Activated CD4-positive, alpha-beta T cell treated with anti-CD3 and anti-CD28 coated beads, Interleukin-2, Interleukin-6, amounts not matched to agents 100 ng/mL and 50 ng/mL, durations not matched to agents 16 hours and 8 hours (primary cell): ENCODE measurements at regions not wholly inside any gene's neighbourhood (a gene's known extent, or its start where the extent isn't known, plus 50 kb on each side); places are given as distances from the start of the nearest gene placed in this dataset.
"Not testable (repeated sequence)": the region's sequence is repeated elsewhere in the genome, so short reads cannot be mapped to it uniquely, and the experiment has no call there.

ENCODE experiments used
- DNase-seq: peaks from one replicate; pipeline ENCODE4 v3.0.0-alpha.2; 2020

DNA sequence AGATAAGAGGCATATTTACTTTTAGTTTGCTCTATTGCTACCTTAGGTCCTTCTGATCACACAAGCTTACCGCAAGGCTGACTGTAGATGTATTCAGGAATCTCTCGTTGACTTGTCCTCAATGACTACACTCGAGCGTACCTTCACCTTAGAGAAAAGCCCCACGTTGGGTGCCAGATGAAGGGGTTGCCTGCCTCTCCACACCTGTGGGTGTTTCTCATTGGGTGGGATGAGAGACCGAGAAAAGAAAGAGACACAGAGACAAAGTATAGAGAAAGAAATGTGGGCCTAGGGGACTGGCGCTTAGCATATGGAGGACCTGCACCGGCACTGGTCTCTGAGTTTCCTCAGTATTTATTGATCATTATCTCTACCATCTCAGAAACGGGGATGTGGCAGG, 51.8 kb downstream of the ASCL4 start:
- no peak for DNase-seq

DNA sequence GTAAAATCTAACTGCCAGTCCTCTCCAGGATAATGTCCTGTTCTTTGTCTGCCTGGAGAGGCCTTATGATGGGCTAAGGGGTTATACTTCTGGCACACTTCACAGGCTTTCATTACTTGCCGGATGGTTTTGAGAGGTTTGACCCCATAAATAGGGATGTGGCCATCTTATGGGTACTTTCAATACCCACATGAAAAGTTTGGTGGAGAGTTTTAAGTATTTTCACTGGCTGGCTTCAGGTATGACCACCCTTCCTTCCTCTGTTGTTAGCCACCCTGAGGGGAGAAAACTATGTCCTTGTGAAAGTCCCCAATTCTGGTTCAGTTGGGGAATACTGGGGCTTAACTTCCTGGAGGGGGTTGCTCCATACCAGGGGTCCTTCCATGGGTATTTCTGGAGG, 54.8 kb downstream of the ASCL4 start:
- DNase-seq = no peak

DNA sequence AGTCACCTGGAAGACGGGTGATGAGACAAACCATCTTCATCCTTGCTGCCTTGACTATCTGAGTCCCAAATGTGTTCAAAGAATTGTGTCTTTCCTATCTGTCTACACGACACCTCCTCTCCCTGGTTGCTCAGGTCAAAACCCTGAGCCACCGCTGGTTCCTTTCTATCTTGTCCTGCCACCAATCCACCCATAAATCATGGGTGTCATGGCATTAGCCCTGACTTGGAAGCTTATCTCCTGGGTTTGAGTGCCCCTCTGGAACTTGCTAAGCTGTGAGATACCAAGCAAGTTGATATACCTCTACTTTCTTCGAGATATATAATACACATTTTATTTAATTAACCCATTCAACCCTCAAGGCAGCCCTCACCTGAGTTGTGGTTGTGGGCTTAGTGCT, 57.9 kb downstream of the ASCL4 start:
- no peak for DNase-seq

GRCh38 chr12:107840186-107840585, 65.7 kb downstream of the ASCL4 start:
- DNase-seq = peak; percentile 6

GRCh38 chr12:107843351-107844311, 69.1 kb downstream of the ASCL4 start:
- no peak for DNase-seq

GRCh38 chr12:107844312-107844921, 69.9 kb downstream of the ASCL4 start:
- DNase-seq = no peak

GRCh38 chr12:107845226-107845979, 70.9 kb downstream of the ASCL4 start:
- no peak for DNase-seq

DNA sequence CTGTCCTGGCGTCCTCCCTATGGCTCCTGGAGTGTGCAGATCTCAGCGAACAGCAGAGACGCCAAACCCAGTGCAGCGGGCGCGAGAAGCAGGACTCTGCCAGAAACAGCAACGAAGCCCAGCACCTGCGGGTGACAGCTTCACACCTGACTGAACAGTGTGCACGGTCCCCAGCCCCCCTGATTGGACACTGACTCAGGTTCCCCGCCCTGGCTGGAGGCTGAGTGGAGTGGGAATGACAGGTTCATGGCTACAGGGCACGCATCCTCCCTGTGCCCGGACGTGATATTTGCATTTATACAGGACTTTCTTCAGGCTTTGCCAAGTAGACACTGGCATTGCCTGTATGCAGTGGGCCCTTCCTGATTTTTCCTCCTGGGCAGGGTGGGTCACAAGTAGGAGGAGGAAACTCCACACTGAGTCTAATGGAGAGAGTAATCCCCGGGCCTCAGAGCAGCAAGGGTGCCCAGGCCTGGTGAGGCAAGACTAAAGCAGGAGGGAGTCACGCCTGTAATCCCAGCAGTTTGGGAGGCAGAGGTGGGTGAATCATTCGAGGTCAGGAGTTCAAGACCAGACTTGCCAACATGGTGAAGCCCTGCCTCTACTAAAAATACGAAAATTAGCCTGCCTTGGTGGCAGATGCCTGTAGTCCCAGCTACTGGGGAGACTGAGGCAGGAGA, 71.6 kb downstream of the ASCL4 start:
- DNase-seq = no peak

DNA sequence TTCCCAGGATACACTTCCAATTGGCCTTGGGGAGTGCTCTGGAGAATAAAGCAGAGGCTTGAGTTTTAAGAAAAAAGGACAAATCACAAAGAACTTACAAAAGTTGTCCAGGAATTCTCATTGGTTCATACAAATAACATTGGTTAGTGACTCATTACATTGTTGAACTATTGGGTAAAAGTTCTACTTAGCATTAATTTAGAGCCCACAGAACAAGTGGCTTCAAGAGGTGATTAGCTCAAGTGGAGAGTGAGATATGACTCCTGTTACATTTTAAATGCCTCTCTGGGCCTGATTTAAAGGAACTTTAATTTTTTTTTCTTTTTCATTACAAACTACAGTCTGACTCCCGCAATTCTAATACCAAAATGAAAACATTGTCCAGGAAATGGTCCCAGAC, 72.9 kb downstream of the ASCL4 start:
- DNase-seq = no peak

GRCh38 chr12:107847830-107848229, 73.3 kb downstream of the ASCL4 start:
- no peak for DNase-seq

GRCh38 chr12:107853479-107853878, 79.0 kb downstream of the ASCL4 start:
- DNase-seq = no peak

DNA sequence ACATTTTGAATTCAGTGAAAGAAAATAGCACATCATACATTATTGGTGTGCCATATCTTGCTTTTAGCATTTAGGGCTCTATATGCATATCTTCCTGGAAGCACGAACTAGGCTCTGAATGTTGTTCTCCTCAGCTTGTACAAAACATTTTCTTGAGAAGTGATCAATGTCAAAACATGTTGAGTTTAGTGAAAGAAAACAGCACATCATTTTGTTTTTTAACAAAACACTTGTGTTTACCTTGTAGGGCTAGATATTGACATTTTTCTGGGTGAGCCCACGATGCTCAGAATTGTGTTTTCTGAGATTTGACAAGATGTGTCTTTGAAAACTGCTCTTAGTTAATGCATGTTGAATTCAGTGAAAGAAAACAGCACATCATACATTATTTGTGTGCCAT, 81.0 kb downstream of the ASCL4 start:
- DNase-seq = no peak

- DNase-seq = no peak
These were observed 81.6 kb downstream of the ASCL4 start for GRCh38 chr12:107856096-107856495.

- no peak for DNase-seq
These were observed 82.7 kb downstream of the ASCL4 start for GRCh38 chr12:107857191-107857590.

DNA sequence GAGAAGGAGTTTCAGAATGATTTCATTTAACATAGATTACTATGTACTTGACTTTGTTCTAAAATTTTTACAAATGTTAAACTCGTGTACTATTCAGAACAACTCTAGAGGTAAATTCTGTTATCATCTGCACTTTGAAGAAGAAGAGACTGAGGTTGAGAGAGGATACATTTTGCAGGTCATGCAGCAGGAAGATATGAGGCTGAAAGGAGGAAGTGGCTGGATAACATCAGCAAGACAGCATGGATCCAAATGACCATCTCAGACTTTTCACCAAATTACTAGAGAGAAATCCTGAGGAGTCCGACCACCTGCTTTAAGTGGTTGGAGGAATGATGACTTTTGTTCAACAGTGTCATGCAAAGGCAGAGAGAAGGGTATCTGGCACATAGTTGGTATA, 84.9 kb downstream of the ASCL4 start:
- DNase-seq = no peak

DNA sequence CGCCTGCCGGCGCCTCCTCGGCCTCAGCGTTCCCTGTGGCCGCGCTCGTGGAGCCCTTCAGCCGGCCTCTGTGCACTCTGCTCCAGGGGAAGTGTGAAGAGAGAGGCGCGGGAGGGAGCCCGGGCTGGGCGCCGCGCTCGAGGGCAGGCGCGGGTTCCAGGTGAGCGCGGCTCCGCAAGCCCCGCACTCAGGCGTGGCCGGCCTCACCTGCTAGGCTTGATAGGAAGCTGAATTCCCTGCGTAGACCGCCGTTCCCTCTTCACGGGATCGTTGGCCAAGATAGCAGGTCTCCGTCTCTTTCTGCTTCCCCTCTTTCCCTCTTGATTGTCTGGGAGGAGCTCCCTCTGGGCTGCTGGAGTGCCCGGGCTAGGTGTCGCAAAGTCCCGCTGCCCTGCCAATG, 89.7 kb downstream of the ASCL4 start:
- no peak for DNase-seq

- not testable (repeated sequence) for DNase-seq
These were observed 90.2 kb downstream of the ASCL4 start for GRCh38 chr12:107864727-107865126.

- no peak for DNase-seq
These were observed 98.7 kb downstream of the ASCL4 start for GRCh38 chr12:107873223-107873622.

DNA sequence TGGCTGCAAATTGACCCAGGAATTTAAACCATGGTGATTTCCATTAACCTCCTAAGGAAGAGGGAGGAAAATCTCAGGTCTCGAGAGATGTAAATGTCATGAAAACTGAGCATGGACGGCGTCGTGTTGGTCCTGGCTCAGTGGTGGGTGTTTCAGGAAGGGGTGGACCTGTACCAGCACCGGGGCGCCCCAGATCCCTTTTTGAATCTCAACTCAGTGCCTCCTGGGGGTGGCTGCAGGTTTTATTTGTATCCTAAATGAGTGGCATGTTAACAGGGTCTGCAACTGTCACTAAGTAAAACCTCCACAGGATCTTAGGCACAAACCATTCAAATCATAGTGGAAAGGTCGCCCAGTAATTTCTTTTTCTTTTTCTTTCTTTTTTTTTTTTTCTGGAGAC, 101.3 kb downstream of the ASCL4 start:
- no peak for DNase-seq

GRCh38 chr12:107884769-107885694, 110.5 kb downstream of the ASCL4 start:
- DNase-seq = peak; percentile 63

- DNase-seq = no peak
These were observed 114.3 kb downstream of the ASCL4 start for GRCh38 chr12:107888789-107889188.

GRCh38 chr12:107891967-107892366, 117.5 kb downstream of the ASCL4 start:
- peak; percentile 7 for DNase-seq
